GM12892 (cell line): ENCODE measurements at regions not wholly inside any gene's neighbourhood (a gene's known extent, or its start where the extent isn't known, plus 50 kb on each side); places are given as distances from the start of the nearest gene placed in this dataset.

Source experiments
- POLR2A ChIP-seq: IDR thresholded peaks from 2 replicates; pipeline ENCODE4 v1.6.1; 2011; ENCODE audit warnings: low read depth, low read length, control low read depth
- POLR2AphosphoS5 ChIP-seq: IDR thresholded peaks from 2 replicates; pipeline ENCODE4 v1.6.1; 2011; ENCODE audit warnings: low read depth, low read length, control low read depth
- TAF1 ChIP-seq: IDR thresholded peaks from 2 replicates; pipeline ENCODE4 v1.6.1; 2011; ENCODE audit warnings: low read depth, mild to moderate bottlenecking, control low read depth, low read length, borderline replicate concordance

DNA sequence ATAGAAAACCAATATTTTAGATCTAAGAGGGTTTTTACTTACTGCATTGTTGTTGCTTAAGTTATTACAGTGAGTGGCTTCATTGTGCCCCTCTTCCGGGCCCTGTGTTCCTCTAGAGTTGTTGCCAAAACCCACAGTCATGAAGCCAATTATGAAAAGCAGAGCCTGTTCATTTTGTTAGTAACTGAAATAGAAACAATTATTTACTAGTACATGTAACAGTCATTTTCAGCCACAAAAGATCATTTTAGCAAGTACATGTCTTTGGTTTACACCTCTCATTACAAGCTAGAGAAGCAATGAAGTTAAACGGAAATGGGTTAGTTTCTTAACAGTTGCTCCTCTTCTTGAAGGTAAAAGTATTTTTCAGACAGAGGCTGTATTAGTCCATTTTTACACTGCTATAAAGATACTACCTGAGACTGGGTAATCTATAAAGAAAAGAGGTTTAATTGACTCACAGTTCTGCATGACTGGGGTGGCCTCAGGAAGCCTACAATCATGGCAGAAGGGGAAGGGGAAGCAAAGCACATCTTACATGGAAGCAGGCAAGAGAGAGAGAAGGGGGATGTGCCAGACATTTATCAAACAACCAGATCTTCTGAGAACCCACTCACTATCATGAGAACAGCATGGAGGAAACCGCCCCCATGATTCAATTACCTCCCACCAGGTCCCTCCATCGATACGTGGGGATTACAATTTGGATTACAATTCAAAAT lies 380.5 kb downstream of the SFMBT2 start:
- no peak for TF ChIP-seq POLR2A
- no peak for TF ChIP-seq POLR2AphosphoS5
- no peak for TF ChIP-seq TAF1
